ENCODE measurements at regions not wholly inside any gene's neighbourhood (a gene's known extent, or its start where the extent isn't known, plus 50 kb on each side); places are given as distances from the start of the nearest gene placed in this dataset.
A peak's percentile ranks its signal among the peaks of the same experiment; 100 is the strongest.

GRCh38 chr3:30986551-30986950, 92.1 kb upstream of the GADL1 start:
- Mint-ChIP-seq H3K27me3 (ENCODE audit: insufficient read depth, low read depth) (peaks cover 5% of the 10 kb centered on the region), H3K4me1 (peaks cover 41% of the 10 kb centered on the region), H3K9me3 (peaks cover 4% of the 10 kb centered on the region), H3K27ac (no peak overlapping the region), H3K4me3 (no peak overlapping the region), H3K36me3 (no peaks in the 10 kb centered on the region)
- Histone ChIP-seq H3K9ac (no peak overlapping the region), H3K9me3 (ENCODE audit: low read depth) (no peaks in the 10 kb centered on the region), H3K27ac (no peak overlapping the region), H3K79me2 (ENCODE audit: low read depth) (no peaks in the 10 kb centered on the region), H4K20me1 (ENCODE audit: low read depth) (no peaks in the 10 kb centered on the region), H3K4me2 (no peak overlapping the region), H3K4me1 (peaks cover 24% of the 10 kb centered on the region), H3K4me3 (no peak overlapping the region), H3K36me3 (no peaks in the 10 kb centered on the region), H3K27me3 (no peaks in the 10 kb centered on the region), H2AFZ (replicated peaks) (no peak overlapping the region), H3F3A (ENCODE audit: low read depth) (peaks cover 4% of the 10 kb centered on the region)
- DNase-seq (ENCODE audit: low spot score) = no peak
- TF ChIP-seq EZH2phosphoT487 (IDR thresholded peaks at IDR 0.05) = no peak
- TF ChIP-seq CTCF (IDR thresholded peaks at IDR 0.05) = no peak
- no peak for TF ChIP-seq EZH2 (IDR thresholded peaks at IDR 0.05)

GRCh38 chr3:30988769-30989168, 94.3 kb upstream of the GADL1 start:
- peaks cover 36% of the 10 kb centered on the region for H3K4me1 Mint-ChIP-seq
- Histone ChIP-seq H3F3A (ENCODE audit: low read depth) (peaks cover 4% of the 10 kb centered on the region), H3K27me3 (no peaks in the 10 kb centered on the region), H3K4me3 (no peak overlapping the region), H3K36me3 (no peaks in the 10 kb centered on the region), H2AFZ (replicated peaks) (no peak overlapping the region), H3K9ac (no peak overlapping the region), H4K20me1 (ENCODE audit: low read depth) (no peaks in the 10 kb centered on the region), H3K27ac (peak overlapping the region; percentile 21), H3K79me2 (ENCODE audit: low read depth) (no peaks in the 10 kb centered on the region), H3K4me2 (peak overlapping the region; percentile 19), H3K9me3 (ENCODE audit: low read depth) (no peaks in the 10 kb centered on the region), H3K4me1 (peaks cover 22% of the 10 kb centered on the region)
- no peak overlapping the region for H3K4me3 Mint-ChIP-seq
- peaks cover 6% of the 10 kb centered on the region for H3K9me3 Mint-ChIP-seq
- peaks cover 3% of the 10 kb centered on the region for H3K27me3 Mint-ChIP-seq (ENCODE audit: insufficient read depth, low read depth)
- no peak for TF ChIP-seq EZH2phosphoT487 (IDR thresholded peaks at IDR 0.05)
- H3K36me3 Mint-ChIP-seq = no peaks in the 10 kb centered on the region
- DNase-seq (ENCODE audit: low spot score) = no peak
- H3K27ac Mint-ChIP-seq = peak overlapping the region; percentile 11

GRCh38 chr3:30989276-30990030, 95.0 kb upstream of the GADL1 start:
- no peaks in the 10 kb centered on the region for H3K36me3 Mint-ChIP-seq
- no peaks in the 10 kb centered on the region for H3K79me2 ChIP-seq (ENCODE audit: low read depth)
- H3K27me3 ChIP-seq = no peaks in the 10 kb centered on the region
- H3K27ac Mint-ChIP-seq = peak overlapping the region; percentile 11
- H3K27me3 Mint-ChIP-seq (ENCODE audit: insufficient read depth, low read depth) = peaks cover 3% of the 10 kb centered on the region
- H3K4me2 ChIP-seq = peak overlapping the region; percentile 19
- no peak overlapping the region for H3K4me3 Mint-ChIP-seq
- H3K9me3 Mint-ChIP-seq = peaks cover 10% of the 10 kb centered on the region
- H2AFZ ChIP-seq (replicated peaks) = no peak overlapping the region
- no peak overlapping the region for H3K27ac ChIP-seq
- no peak overlapping the region for H3K9ac ChIP-seq
- peak; percentile 37 for DNase-seq (ENCODE audit: low spot score)
- H3K36me3 ChIP-seq = no peaks in the 10 kb centered on the region
- H4K20me1 ChIP-seq (ENCODE audit: low read depth) = no peaks in the 10 kb centered on the region
- no peak for TF ChIP-seq EZH2phosphoT487 (IDR thresholded peaks at IDR 0.05)
- no peak for TF ChIP-seq EZH2 (IDR thresholded peaks at IDR 0.05)
- no peak for TF ChIP-seq CTCF (IDR thresholded peaks at IDR 0.05)
- H3K4me3 ChIP-seq = no peak overlapping the region
- H3K4me1 Mint-ChIP-seq = peaks cover 34% of the 10 kb centered on the region
- peaks cover 4% of the 10 kb centered on the region for H3F3A ChIP-seq (ENCODE audit: low read depth)
- H3K4me1 ChIP-seq = peaks cover 22% of the 10 kb centered on the region
- H3K9me3 ChIP-seq (ENCODE audit: low read depth) = no peaks in the 10 kb centered on the region

GRCh38 chr3:30996467-30996866, 102.0 kb upstream of the GADL1 start:
- Histone ChIP-seq H4K20me1 (ENCODE audit: low read depth) (no peaks in the 10 kb centered on the region), H3K79me2 (ENCODE audit: low read depth) (no peaks in the 10 kb centered on the region), H3K4me1 (peaks cover 14% of the 10 kb centered on the region), H3K36me3 (no peaks in the 10 kb centered on the region), H3K9ac (no peak overlapping the region), H3K27ac (no peak overlapping the region), H3K4me2 (peak overlapping the region; percentile 12), H3K27me3 (peaks cover 32% of the 10 kb centered on the region), H3K4me3 (no peak overlapping the region), H3F3A (ENCODE audit: low read depth) (no peaks in the 10 kb centered on the region), H2AFZ (replicated peaks) (no peak overlapping the region), H3K9me3 (ENCODE audit: low read depth) (no peaks in the 10 kb centered on the region)
- TF ChIP-seq CTCF (IDR thresholded peaks at IDR 0.05) = no peak
- TF ChIP-seq EZH2 (IDR thresholded peaks at IDR 0.05) = no peak
- no peak for TF ChIP-seq EZH2phosphoT487 (IDR thresholded peaks at IDR 0.05)
- H3K9me3 Mint-ChIP-seq = peaks cover 17% of the 10 kb centered on the region
- H3K4me1 Mint-ChIP-seq = no peaks in the 10 kb centered on the region
- H3K27me3 Mint-ChIP-seq (ENCODE audit: insufficient read depth, low read depth) = no peaks in the 10 kb centered on the region
- H3K36me3 Mint-ChIP-seq = no peaks in the 10 kb centered on the region
- no peak overlapping the region for H3K4me3 Mint-ChIP-seq
- DNase-seq (ENCODE audit: low spot score) = peak; percentile 18
- H3K27ac Mint-ChIP-seq = no peak overlapping the region

Measured in neural progenitor cell (in vitro differentiated cells).